NB4 (cell line): ENCODE measurements at regions not wholly inside any gene's neighbourhood (a gene's known extent, or its start where the extent isn't known, plus 50 kb on each side); places are given as distances from the start of the nearest gene placed in this dataset.

Source experiments
- CTCF ChIP-seq: IDR thresholded peaks from one replicate; pipeline ENCODE4 v1.5.1; 2012; ENCODE audit warnings: low read depth, low read length
- POLR2A ChIP-seq: IDR thresholded peaks from 2 replicates; pipeline ENCODE4 v1.6.1; 2011; ENCODE audit warnings: mild to moderate bottlenecking; ENCODE audit not compliant: insufficient read length; ENCODE audit errors: extremely low read depth

GRCh38 chr18:25817546-25818237 is 272.7 kb downstream of the SS18 start:
- no peak for TF ChIP-seq CTCF
- TF ChIP-seq POLR2A = no peak
